SK-N-SH (cell line): ENCODE measurements at regions not wholly inside any gene's neighbourhood (a gene's known extent, or its start where the extent isn't known, plus 50 kb on each side); places are given as distances from the start of the nearest gene placed in this dataset.
A peak's percentile ranks its signal among the peaks of the same experiment; 100 is the strongest.

Experiments used
- CTCF ChIA-PET: fragments of 300-600, 350-600 bp; formaldehyde crosslinking; extraction: SDS; loops from one replicate; lab custom pipeline; 2021; lab: Yijun Ruan, JAX
- POLR2A ChIA-PET: fragments of 350-600 bp; sonication (Branson Sonifier 250); formaldehyde crosslinking; extraction: SDS; loops from one replicate; lab custom pipeline; 2020; ENCODE audit warnings: antibody characterized with exemption, inconsistent platforms; lab: Yijun Ruan, JAX
- DNase-seq: peaks from one replicate; pipeline ENCODE4 v3.0.0; 2012
- H2AFZ ChIP-seq: fragments of 200-600 bp; sonication (generic); 2 replicates; pipeline ENCODE4 v1.8.1; 2016; ENCODE audit warnings: antibody characterized with exemption, mild to moderate bottlenecking, low read depth
- H3F3A ChIP-seq: fragments of 200-600 bp; sonication (generic); replicated peaks from 2 replicates; pipeline ENCODE3; 2016; ENCODE audit warnings: antibody characterized with exemption, mild to moderate bottlenecking; ENCODE audit not compliant: insufficient read depth
- H3K27ac ChIP-seq, 2 experiments: fragments of 200-500 bp in 1 of 2; fragments of 200-600 bp in 1 of 2; sonication (Bioruptor generic) in 1 of 2; sonication (generic), shearing (Covaris generic) in 1 of 2; 2 replicates each; pipeline versions ENCODE4 v1.5.1 to v1.6.1; 2014 to 2016; ENCODE audit warnings: low read depth in 2 of 2, inconsistent platforms in 1 of 2, low read length in 1 of 2, mild to moderate bottlenecking in 1 of 2, mixed read lengths in 1 of 2
- H3K27me3 ChIP-seq: fragments of 200-600 bp; sonication (generic), shearing (Covaris generic); 2 replicates; pipeline ENCODE4 v1.6.1; 2016; ENCODE audit warnings: mixed run types; ENCODE audit not compliant: insufficient read depth
- H3K36me3 ChIP-seq, 2 experiments: fragments of 200-500 bp in 1 of 2; fragments of 200-600 bp in 1 of 2; sonication (Bioruptor generic) in 1 of 2; sonication (generic) in 1 of 2; replicated peaks in 1 of 2; 2 replicates each; pipeline versions ENCODE3 to v1.5.1; 2014 to 2016; ENCODE audit warnings: low read length in 1 of 2, mild to moderate bottlenecking in 1 of 2; ENCODE audit not compliant: insufficient read depth in 2 of 2, control insufficient read depth in 1 of 2
- H3K4me1 ChIP-seq, 2 experiments: fragments of 200-500 bp in 1 of 2; fragments of 200-600 bp in 1 of 2; sonication (Bioruptor generic) in 1 of 2; sonication (generic), shearing (Covaris generic) in 1 of 2; 2 replicates each; pipeline versions ENCODE4 v1.5.1 to v1.6.1; 2014 to 2016; ENCODE audit warnings: low read depth in 1 of 2, low read length in 1 of 2, mixed run types in 1 of 2; ENCODE audit not compliant: insufficient read depth in 2 of 2, control insufficient read depth in 1 of 2
- H3K4me2 ChIP-seq: fragments of 200-600 bp; sonication (generic), shearing (Covaris generic); 2 replicates; pipeline ENCODE4 v1.6.1; 2017; ENCODE audit warnings: mixed run types
- H3K4me3 ChIP-seq, 2 experiments: fragments of 200-500 bp in 1 of 2; fragments of 200-600 bp in 1 of 2; sonication (Bioruptor generic) in 1 of 2; sonication (generic), shearing (Covaris generic) in 1 of 2; 2 replicates each; pipeline versions ENCODE4 v1.5.1 to v1.8.1; 2014 to 2016; ENCODE audit warnings: low read depth in 2 of 2, inconsistent platforms in 1 of 2, low read length in 1 of 2, mild to moderate bottlenecking in 1 of 2, mixed read lengths in 1 of 2, moderate library complexity in 1 of 2
- H3K79me2 ChIP-seq: fragments of 200-600 bp; sonication (generic); 2 replicates; pipeline ENCODE4 v1.8.1; 2017; ENCODE audit warnings: mild to moderate bottlenecking; ENCODE audit not compliant: insufficient read depth
- H3K9ac ChIP-seq: fragments of 200-600 bp; sonication (generic); 2 replicates; pipeline ENCODE4 v1.6.1; 2017; ENCODE audit warnings: mixed run types
- H3K9me2 ChIP-seq: fragments of 200-600 bp; sonication (generic); 2 replicates; pipeline ENCODE4 v1.6.1; 2017; ENCODE audit warnings: mixed run types
- H3K9me3 ChIP-seq: fragments of 200-600 bp; sonication (generic); 2 replicates; pipeline ENCODE4 v1.6.1; 2017; ENCODE audit warnings: mixed run types, mild to moderate bottlenecking, moderate library complexity
- H4K20me1 ChIP-seq: fragments of 200-600 bp; sonication (generic); 2 replicates; pipeline ENCODE4 v1.6.1; 2017; ENCODE audit warnings: mild to moderate bottlenecking, mixed run types; ENCODE audit not compliant: insufficient read depth
- CHD2 ChIP-seq: fragments of 150-350 bp; IDR thresholded peaks from 2 replicates; pipeline ENCODE4 v1.6.1; 2018; ENCODE audit warnings: low read length; ENCODE audit not compliant: partially characterized antibody
- ELF1 ChIP-seq: IDR thresholded peaks from 2 replicates; pipeline ENCODE4 v1.4.0; 2012
- EP300 ChIP-seq, 2 experiments: IDR thresholded peaks; 2 replicates each; pipeline versions ENCODE4 v1.4.0 to v1.6.1; 2012; ENCODE audit warnings: borderline replicate concordance in 1 of 2, low read depth in 1 of 2, low read length in 1 of 2
- EZH2phosphoT487 ChIP-seq: fragments of 200-600 bp; sonication (generic); IDR thresholded peaks from 2 replicates; pipeline ENCODE4 v1.6.1; 2017; ENCODE audit warnings: low read depth, mixed run types, mild to moderate bottlenecking, antibody characterized with exemption, moderate library complexity, borderline replicate concordance
- FOSL2 ChIP-seq: IDR thresholded peaks from 2 replicates; pipeline ENCODE4 v1.4.0; 2012; ENCODE audit warnings: low read depth, mild to moderate bottlenecking, moderate library complexity, borderline replicate concordance
- FOXJ3 ChIP-seq: sonication (generic); formaldehyde crosslinking; IDR thresholded peaks from 2 replicates; pipeline ENCODE4 v1.5.1; 2020; ENCODE audit warnings: mild to moderate bottlenecking, missing genetic modification reagents
- FOXM1 ChIP-seq: IDR thresholded peaks from 2 replicates; pipeline ENCODE4 v1.4.0; 2012; ENCODE audit warnings: low read depth, mild to moderate bottlenecking
- GABPA ChIP-seq: IDR thresholded peaks from 2 replicates; pipeline ENCODE4 v1.4.0; 2012; ENCODE audit warnings: low read depth, mild to moderate bottlenecking
- GATA2 ChIP-seq: sonication (generic); formaldehyde crosslinking; IDR thresholded peaks from 2 replicates; pipeline ENCODE4 v1.5.0; 2020; ENCODE audit warnings: mild to moderate bottlenecking, missing genetic modification reagents
- IRF3 ChIP-seq: fragments of 150-350 bp; IDR thresholded peaks from 2 replicates; pipeline ENCODE4 v1.6.1; 2016; ENCODE audit warnings: mild to moderate bottlenecking, low read depth, low read length
- JUND ChIP-seq: IDR thresholded peaks from 2 replicates; pipeline ENCODE4 v1.4.0; 2012
- NFIC ChIP-seq: IDR thresholded peaks from 2 replicates; pipeline ENCODE4 v1.4.0; 2012; ENCODE audit warnings: borderline replicate concordance
- NRF1 ChIP-seq: IDR thresholded peaks from 2 replicates; pipeline ENCODE4 v1.6.1; 2012; ENCODE audit warnings: low read depth, mild to moderate bottlenecking, low read length
- PBX3 ChIP-seq: IDR thresholded peaks from 2 replicates; pipeline ENCODE4; 2012
- POLR2AphosphoS5 ChIP-seq: IDR thresholded peaks from 2 replicates; pipeline ENCODE4 v1.6.1; 2012; ENCODE audit warnings: low read depth, low read length
- RAD21 ChIP-seq: IDR thresholded peaks from 2 replicates; pipeline ENCODE4 v1.6.1; 2012; ENCODE audit warnings: mild to moderate bottlenecking, low read length
- RCOR1 ChIP-seq: fragments of 150-350 bp; IDR thresholded peaks from 2 replicates; pipeline ENCODE4 v1.6.1; 2017; ENCODE audit warnings: antibody characterized with exemption, low read length
- RFX5 ChIP-seq: IDR thresholded peaks from 2 replicates; pipeline ENCODE4 v1.6.1; 2012; ENCODE audit warnings: mild to moderate bottlenecking, improper control_type of control experiment, low read length
- RXRA ChIP-seq: IDR thresholded peaks from 2 replicates; pipeline ENCODE4 v1.4.0; 2012; ENCODE audit warnings: low read depth, mild to moderate bottlenecking, borderline replicate concordance
- TCF12 ChIP-seq: IDR thresholded peaks from 2 replicates; pipeline ENCODE4 v1.4.0; 2012
- YY1 ChIP-seq: IDR thresholded peaks from 2 replicates; pipeline ENCODE4 v1.4.0; 2012; ENCODE audit warnings: low read depth, mild to moderate bottlenecking
- WGBS: methylation state at CpG from one replicate; pipeline ENCODE4 v1.1.6; 2017; ENCODE audit warnings: low lambda C conversion rate; 5-methylcytosine and 5-hydroxymethylcytosine counted together

GRCh38 chr2:38435775-38436174 is 58.7 kb upstream of the ATL2 start (continued):
- TF ChIP-seq PBX3 (no peak), RFX5 (no peak), NRF1 (no peak), RCOR1 (no peak), JUND (no peak), IRF3 (no peak), YY1 (no peak)

- Histone ChIP-seq H2AFZ (no peak overlapping the region), H3K4me3 (no peak overlapping the region), H3K27ac (no peak overlapping the region), H3K4me2 (no peak overlapping the region), H4K20me1 (no peaks in the 10 kb centered on the region), H3F3A (no peaks in the 10 kb centered on the region), H3K79me2 (no peaks in the 10 kb centered on the region), H3K27me3 (no peaks in the 10 kb centered on the region)
- CTCF ChIA-PET, result interaction anchor here (1.5 kb wide), 1 partner anchor 53 kb away, joined by 3 read pairs; no protein-coding TSS in a partner anchor
- no peak for TF ChIP-seq RAD21
- no peak for TF ChIP-seq ELF1
- TF ChIP-seq GATA2 (CRISPR knock-in tag), result no peak
- TF ChIP-seq EZH2phosphoT487, result no peak
- no peak for TF ChIP-seq GABPA
- TF ChIP-seq EP300 (IDR thresholded peaks at IDR 0.05; ENCODE audit: borderline replicate concordance in 1 of 2, low read depth in 1 of 2, low read length in 1 of 2), result no peak
- TF ChIP-seq CHD2, result no peak
- no peak for TF ChIP-seq FOSL2
- TF ChIP-seq, all 33 proteins: peak for 0
- Histone ChIP-seq H3K4me1 (peaks cover 0 to 16% of the 10 kb centered on the region in 2 experiments; a peak in 1 of 4 replicates), H3K9me2 (no peaks in the 10 kb centered on the region), H3K9ac (no peak overlapping the region), H3K36me3 (no peaks in the 10 kb centered on the region), H3K9me3 (no peaks in the 10 kb centered on the region)
- no peak for DNase-seq
- POLR2A ChIA-PET, result no interaction called here
Measured at GRCh38 chr2:38434595-38434994, 57.5 kb upstream of the ATL2 start.

GRCh38 chr2:38433607-38433975 is 56.5 kb upstream of the ATL2 start:
- Histone ChIP-seq H3K4me2 (no peak overlapping the region), H3K79me2 (no peaks in the 10 kb centered on the region), H3K27ac (no peak overlapping the region), H3K9ac (no peak overlapping the region), H3K4me3 (no peak overlapping the region), H3K36me3 (no peaks in the 10 kb centered on the region), H4K20me1 (no peaks in the 10 kb centered on the region), H3K9me3 (no peaks in the 10 kb centered on the region), H3K9me2 (no peaks in the 10 kb centered on the region), H2AFZ (no peak overlapping the region), H3K4me1 (peaks cover 0 to 16% of the 10 kb centered on the region in 2 experiments; a peak in 1 of 4 replicates), H3K27me3 (no peaks in the 10 kb centered on the region), H3F3A (no peaks in the 10 kb centered on the region)
- no peak for DNase-seq
- 0 out of 2 replicates have a peak, but pooled peaks have one; percentile 3 for TF ChIP-seq JUND
- no peak for TF ChIP-seq TCF12
- no peak for TF ChIP-seq FOXJ3 (CRISPR knock-in tag)
- no peak for TF ChIP-seq POLR2AphosphoS5
- no peak for TF ChIP-seq NFIC
- TF ChIP-seq RXRA, result no peak
- no peak for TF ChIP-seq FOXM1
- peak; percentile 13; the same call in 1 of the 2 replicates for TF ChIP-seq FOSL2
- peak; percentile 71 for TF ChIP-seq PBX3
- TF ChIP-seq RCOR1, result no peak
- WGBS, result 47% methylated on average over 1 of the region's 1 CpG
- ChIA-PET CTCF (interaction anchor here (0.6 to 1.7 kb wide), 3 partner anchors 52 to 194 kb away, joined by 3 to 4 read pairs (median 3); no protein-coding TSS in a partner anchor), POLR2A (no interaction called here)
